Activated CD4-positive, alpha-beta T cell treated with anti-CD3 and anti-CD28 coated beads, Interleukin-2, amount 50 U/mL, for 4 hours (primary cell): ENCODE measurements at regions not wholly inside any gene's neighbourhood (a gene's known extent, or its start where the extent isn't known, plus 50 kb on each side); places are given as distances from the start of the nearest gene placed in this dataset.

Experiments
- DNase-seq, 2 experiments: peaks; one replicate each; pipeline ENCODE4 v3.0.0-alpha.2; 2020

- DNase-seq: no peak
Observed at GRCh38 chr9:93827545-93828330, 127.4 kb downstream of the BARX1 start.

- DNase-seq: no peak
Observed at GRCh38 chr9:93826905-93827544, 128.1 kb downstream of the BARX1 start.

- DNase-seq: peak; percentile 28 to 39
Observed at GRCh38 chr9:93826209-93826608, 128.9 kb downstream of the BARX1 start.

GRCh38 chr9:93825348-93826115 lies 129.6 kb downstream of the BARX1 start:
- no peak for DNase-seq

- no peak for DNase-seq
Observed at GRCh38 chr9:93824386-93825294, 130.5 kb downstream of the BARX1 start.

GRCh38 chr9:93823245-93824072 lies 131.7 kb downstream of the BARX1 start:
- no peak for DNase-seq

- no peak for DNase-seq
Observed at GRCh38 chr9:93822229-93822628, 132.9 kb downstream of the BARX1 start.

GRCh38 chr9:93821307-93821703 lies 133.8 kb downstream of the BARX1 start:
- DNase-seq: no peak

- no peak for DNase-seq
Observed at GRCh38 chr9:93820667-93821306, 134.4 kb downstream of the BARX1 start.

- no peak for DNase-seq
Observed at GRCh38 chr9:93819905-93820304, 135.2 kb downstream of the BARX1 start.

GRCh38 chr9:93818827-93819472 lies 136.2 kb downstream of the BARX1 start:
- DNase-seq: no peak

GRCh38 chr9:93818237-93818636 lies 136.9 kb downstream of the BARX1 start:
- no peak for DNase-seq

GRCh38 chr9:93815677-93816076 lies 139.5 kb downstream of the BARX1 start:
- no peak for DNase-seq

- DNase-seq: no peak
Observed at GRCh38 chr9:93815135-93815534, 140.0 kb downstream of the BARX1 start.

- no peak for DNase-seq
Observed at GRCh38 chr9:93814077-93814956, 140.8 kb downstream of the BARX1 start.

GRCh38 chr9:93813221-93814076 lies 141.7 kb downstream of the BARX1 start:
- DNase-seq: no peak

GRCh38 chr9:93812410-93812668 lies 142.8 kb downstream of the BARX1 start:
- DNase-seq: no peak

- DNase-seq: no peak
Observed at GRCh38 chr9:93810028-93810971, 144.9 kb downstream of the BARX1 start.
